ENCODE measurements at regions not wholly inside any gene's neighbourhood (a gene's known extent, or its start where the extent isn't known, plus 50 kb on each side); places are given as distances from the start of the nearest gene placed in this dataset.

DNA sequence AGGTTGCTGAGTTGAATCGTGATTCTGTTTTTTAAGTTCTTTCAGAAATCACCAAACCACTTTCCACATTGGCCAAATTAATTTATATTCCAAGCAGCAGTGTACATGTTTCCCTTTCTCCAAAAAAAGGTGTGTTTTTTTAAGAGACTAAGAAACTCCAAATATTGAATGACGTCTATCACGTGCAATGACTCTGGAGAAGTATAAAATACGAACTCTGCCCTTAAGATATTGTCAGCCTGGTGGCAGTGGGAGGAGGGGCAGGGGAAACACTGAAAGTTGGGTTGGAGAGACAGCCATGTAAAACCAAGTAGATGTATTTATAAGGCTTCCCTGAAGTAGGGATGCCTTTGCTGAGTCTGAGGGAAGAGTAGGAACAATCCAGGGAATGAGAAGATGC is 50.1 kb upstream of the DHRS4 start:
- Histone ChIP-seq H3K4me1 (no peaks in the 10 kb centered on the region), H3K27ac (no peak overlapping the region), H3K4me3 (no peak overlapping the region), H3K27me3 (no peaks in the 10 kb centered on the region), H3K9me3 (no peaks in the 10 kb centered on the region), H3K36me3 (no peaks in the 10 kb centered on the region)
- intact Hi-C loops (cut with DNase I; ENCODE audit: low total_unique reads), result no loop called here
- no peak for DNase-seq
- TF ChIP-seq, protein P1, sequence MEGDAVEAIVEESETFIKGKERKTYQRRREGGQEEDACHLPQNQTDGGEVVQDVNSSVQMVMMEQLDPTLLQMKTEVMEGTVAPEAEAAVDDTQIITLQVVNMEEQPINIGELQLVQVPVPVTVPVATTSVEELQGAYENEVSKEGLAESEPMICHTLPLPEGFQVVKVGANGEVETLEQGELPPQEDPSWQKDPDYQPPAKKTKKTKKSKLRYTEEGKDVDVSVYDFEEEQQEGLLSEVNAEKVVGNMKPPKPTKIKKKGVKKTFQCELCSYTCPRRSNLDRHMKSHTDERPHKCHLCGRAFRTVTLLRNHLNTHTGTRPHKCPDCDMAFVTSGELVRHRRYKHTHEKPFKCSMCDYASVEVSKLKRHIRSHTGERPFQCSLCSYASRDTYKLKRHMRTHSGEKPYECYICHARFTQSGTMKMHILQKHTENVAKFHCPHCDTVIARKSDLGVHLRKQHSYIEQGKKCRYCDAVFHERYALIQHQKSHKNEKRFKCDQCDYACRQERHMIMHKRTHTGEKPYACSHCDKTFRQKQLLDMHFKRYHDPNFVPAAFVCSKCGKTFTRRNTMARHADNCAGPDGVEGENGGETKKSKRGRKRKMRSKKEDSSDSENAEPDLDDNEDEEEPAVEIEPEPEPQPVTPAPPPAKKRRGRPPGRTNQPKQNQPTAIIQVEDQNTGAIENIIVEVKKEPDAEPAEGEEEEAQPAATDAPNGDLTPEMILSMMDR (IDR thresholded peaks at IDR 0.05), result no peak
